Endothelial cell (in vitro differentiated cells): ENCODE measurements at regions not wholly inside any gene's neighbourhood (a gene's known extent, or its start where the extent isn't known, plus 50 kb on each side); places are given as distances from the start of the nearest gene placed in this dataset.

Source experiments
- DNase-seq: peaks from one replicate; pipeline ENCODE4 v3.0.0; 2021; ENCODE audit warnings: low spot score
- H3K27ac Mint-ChIP-seq: one replicate; pipeline ENCODE4 v1.8.0; 2021; ENCODE audit warnings: mixed read lengths, inconsistent platforms; ENCODE audit not compliant: unreplicated experiment
- H3K27me3 Mint-ChIP-seq: one replicate; pipeline ENCODE4 v1.8.0; 2021; ENCODE audit warnings: mild to moderate bottlenecking, moderate library complexity, mixed read lengths, inconsistent platforms; ENCODE audit not compliant: unreplicated experiment
- H3K36me3 Mint-ChIP-seq: one replicate; pipeline ENCODE4 v1.8.0; 2021; ENCODE audit warnings: mild to moderate bottlenecking, low read depth, mixed read lengths, inconsistent platforms; ENCODE audit not compliant: unreplicated experiment
- H3K4me1 Mint-ChIP-seq: one replicate; pipeline ENCODE4 v1.8.0; 2021; ENCODE audit warnings: mild to moderate bottlenecking, mixed read lengths, inconsistent platforms; ENCODE audit not compliant: unreplicated experiment
- H3K4me3 Mint-ChIP-seq: one replicate; pipeline ENCODE4 v1.8.0; 2021; ENCODE audit warnings: mild to moderate bottlenecking, mixed read lengths, inconsistent platforms; ENCODE audit not compliant: unreplicated experiment
- H3K9me3 Mint-ChIP-seq: one replicate; pipeline ENCODE4 v1.8.0; 2021; ENCODE audit warnings: mixed read lengths, inconsistent platforms; ENCODE audit not compliant: unreplicated experiment
- CTCF ChIP-seq: fragments of 200-600 bp; sonication (generic); IDR thresholded peaks from one replicate; pipeline ENCODE4 v1.5.0; 2021; ENCODE audit warnings: antibody characterized with exemption; ENCODE audit not compliant: unreplicated experiment

DNA sequence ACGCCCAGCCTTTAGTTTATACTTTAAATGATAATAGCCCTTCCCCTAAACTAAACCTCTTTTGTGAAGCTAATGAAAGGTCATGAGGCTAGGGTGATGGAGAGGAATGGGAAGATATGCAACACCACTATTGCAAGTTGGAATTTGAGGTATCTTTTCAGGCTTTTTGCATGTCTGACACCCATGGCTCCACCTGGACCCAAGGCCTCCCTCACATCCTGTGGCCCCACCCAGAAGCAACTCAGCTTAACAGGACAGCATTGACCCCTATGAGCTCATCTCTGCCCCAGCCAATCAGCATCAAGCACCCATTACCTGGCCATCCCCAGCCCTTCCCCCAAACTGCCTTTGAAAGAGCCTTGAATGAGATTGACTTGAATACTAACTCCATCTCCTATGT, 674.2 kb upstream of the NRP1 start:
- Mint-ChIP-seq H3K4me1 (peaks cover 3% of the 10 kb centered on the region), H3K27ac (no peak overlapping the region), H3K4me3 (no peak overlapping the region), H3K9me3 (no peaks in the 10 kb centered on the region), H3K36me3 (no peaks in the 10 kb centered on the region), H3K27me3 (peaks cover 10% of the 10 kb centered on the region)
- no peak for TF ChIP-seq CTCF
- no peak for DNase-seq

- Mint-ChIP-seq H3K4me3 (no peak overlapping the region), H3K27ac (no peak overlapping the region), H3K36me3 (no peaks in the 10 kb centered on the region), H3K4me1 (peaks cover 13% of the 10 kb centered on the region), H3K9me3 (no peaks in the 10 kb centered on the region), H3K27me3 (peaks cover 3% of the 10 kb centered on the region)
- no peak for DNase-seq
- TF ChIP-seq CTCF, result no peak
Measured at GRCh38 chr10:34006471-34006870, 672.0 kb upstream of the NRP1 start.

GRCh38 chr10:34003561-34003960, 669.1 kb upstream of the NRP1 start:
- Mint-ChIP-seq H3K4me3 (no peak overlapping the region), H3K36me3 (no peaks in the 10 kb centered on the region), H3K27ac (no peak overlapping the region), H3K9me3 (no peaks in the 10 kb centered on the region), H3K27me3 (peaks cover 1% of the 10 kb centered on the region), H3K4me1 (peaks cover 13% of the 10 kb centered on the region)
- no peak for TF ChIP-seq CTCF
- DNase-seq, result no peak

GRCh38 chr10:34002896-34003295, 668.4 kb upstream of the NRP1 start:
- Mint-ChIP-seq H3K9me3 (no peaks in the 10 kb centered on the region), H3K4me1 (peaks cover 13% of the 10 kb centered on the region), H3K27me3 (peaks cover 1% of the 10 kb centered on the region), H3K4me3 (no peak overlapping the region), H3K36me3 (no peaks in the 10 kb centered on the region), H3K27ac (no peak overlapping the region)
- DNase-seq, result no peak
- no peak for TF ChIP-seq CTCF

- DNase-seq, result no peak
- no peak overlapping the region for H3K27ac Mint-ChIP-seq
- no peaks in the 10 kb centered on the region for H3K9me3 Mint-ChIP-seq
- no peak overlapping the region for H3K4me3 Mint-ChIP-seq
- H3K36me3 Mint-ChIP-seq, result no peaks in the 10 kb centered on the region
- no peak for TF ChIP-seq CTCF
- H3K27me3 Mint-ChIP-seq, result peaks cover 1% of the 10 kb centered on the region
- peaks cover 13% of the 10 kb centered on the region for H3K4me1 Mint-ChIP-seq
Measured at GRCh38 chr10:34001831-34002230, 667.4 kb upstream of the NRP1 start.
